Tibial nerve (tissue), 4 donors: ENCODE measurements at regions not wholly inside any gene's neighbourhood (a gene's known extent, or its start where the extent isn't known, plus 50 kb on each side); places are given as distances from the start of the nearest gene placed in this dataset.

Source experiments
- DNase-seq, 2 donors: peaks; one replicate each; pipeline ENCODE4 v3.0.0-alpha.2; 2019; ENCODE audit warnings: low spot score in 2 of 2
- H3K27ac ChIP-seq, 4 donors: fragments of 200-600 bp; sonication (generic) in 3 of 4; one replicate each; pipeline ENCODE4 v1.5.1; 2017 to 2019; ENCODE audit warnings: mild to moderate bottlenecking in 1 of 4
- H3K27me3 ChIP-seq, 2 donors: fragments of 200-600 bp; sonication (generic) in 1 of 2; one replicate each; pipeline versions ENCODE4 v1.5.1 to v1.6.0; 2017 to 2019
- H3K36me3 ChIP-seq, 3 donors: fragments of 200-600 bp; sonication (generic); one replicate each; pipeline ENCODE4 v1.5.1; 2018 to 2019
- H3K4me1 ChIP-seq, 4 donors: fragments of 200-600 bp; sonication (generic) in 3 of 4; one replicate each; pipeline ENCODE4 v1.5.1; 2017 to 2019
- H3K4me3 ChIP-seq, 4 donors: fragments of 200-600 bp; sonication (generic) in 3 of 4; one replicate each; pipeline ENCODE4 v1.5.1; 2017 to 2019; ENCODE audit warnings: mild to moderate bottlenecking in 1 of 4, moderate library complexity in 1 of 4
- H3K9me3 ChIP-seq, 4 donors: fragments of 200-600 bp; sonication (generic) in 3 of 4; one replicate each; pipeline ENCODE4 v1.5.1; 2017 to 2019
- CTCF ChIP-seq, 5 experiments: fragments of 200-600 bp in 3 of 5; fragments of 450-650 bp in 2 of 5; sonication (generic) in 3 of 5; IDR thresholded peaks; one replicate each; pipeline ENCODE4 v1.5.1; 2016 to 2019; ENCODE audit warnings: antibody characterized with exemption in 5 of 5, mild to moderate bottlenecking in 3 of 5, moderate library complexity in 2 of 5
- EP300 ChIP-seq, 2 donors: sonication (generic); formaldehyde crosslinking; IDR thresholded peaks; one replicate each; pipeline ENCODE4 v1.6.1; 2017; ENCODE audit warnings: antibody characterized with exemption in 2 of 2, mild to moderate bottlenecking in 1 of 2
- POLR2A ChIP-seq, 2 donors: fragments of 450-650 bp; IDR thresholded peaks; one replicate each; pipeline ENCODE4 v1.6.1; 2017; ENCODE audit warnings: antibody characterized with exemption in 2 of 2, mild to moderate bottlenecking in 2 of 2, moderate library complexity in 2 of 2
- WGBS, 2 donors: methylation state at CpG; one replicate each; pipeline ENCODE4 v1.1.5; 2018; 5-methylcytosine and 5-hydroxymethylcytosine counted together

DNA sequence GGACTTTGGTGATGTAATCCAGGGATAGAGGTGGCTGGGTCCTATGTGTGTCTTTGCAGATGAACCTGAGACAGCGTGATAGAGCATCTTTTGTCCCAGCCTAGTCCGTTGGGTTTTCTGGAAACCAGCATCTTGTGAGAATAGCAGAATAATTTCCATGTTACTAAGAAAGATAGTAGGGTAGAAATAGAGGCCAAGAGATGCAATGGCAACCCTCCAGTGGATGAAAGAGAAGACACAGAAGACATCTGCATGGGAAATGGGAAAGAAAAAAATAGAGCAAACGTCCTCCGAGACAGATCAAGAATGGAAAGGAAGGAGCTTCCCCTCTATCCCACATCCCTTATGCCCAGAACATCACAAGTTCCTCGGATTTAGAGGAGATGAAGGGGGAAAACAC lies 409.3 kb upstream of the TMEM132C start:
- WGBS, 2 donors, result 63 to 81% methylated on average over 5 of the region's 5 CpGs
- no peaks in the 10 kb centered on the region for H3K36me3 ChIP-seq
- TF ChIP-seq CTCF (IDR thresholded peaks at IDR 0.05), result no peak
- no peak for TF ChIP-seq POLR2A (IDR thresholded peaks at IDR 0.05)
- no peak for TF ChIP-seq EP300 (IDR thresholded peaks at IDR 0.05)
- no peak overlapping the region for H3K4me3 ChIP-seq
- no peak overlapping the region for H3K27ac ChIP-seq
- no peaks in the 10 kb centered on the region for H3K4me1 ChIP-seq
- H3K9me3 ChIP-seq, result peaks cover 0 to 3% (median 0%) of the 10 kb centered on the region in 4 donors
- H3K27me3 ChIP-seq, result no peaks in the 10 kb centered on the region
- DNase-seq, result no peak

GRCh38 chr12:127860536-127860935 lies 406.4 kb upstream of the TMEM132C start:
- Histone ChIP-seq H3K27me3 (no peaks in the 10 kb centered on the region), H3K4me1 (no peaks in the 10 kb centered on the region), H3K36me3 (no peaks in the 10 kb centered on the region), H3K27ac (no peak overlapping the region), H3K9me3 (peaks cover 0 to 14% (median 0%) of the 10 kb centered on the region in 4 donors), H3K4me3 (no peak overlapping the region)
- DNase-seq, result no peak
- no peak for TF ChIP-seq EP300 (IDR thresholded peaks at IDR 0.05)
- TF ChIP-seq POLR2A (IDR thresholded peaks at IDR 0.05), result no peak
- TF ChIP-seq CTCF (IDR thresholded peaks at IDR 0.05), result no peak
- 74 to 76% methylated on average over 6 of the region's 6 CpGs for WGBS, 2 donors

DNA sequence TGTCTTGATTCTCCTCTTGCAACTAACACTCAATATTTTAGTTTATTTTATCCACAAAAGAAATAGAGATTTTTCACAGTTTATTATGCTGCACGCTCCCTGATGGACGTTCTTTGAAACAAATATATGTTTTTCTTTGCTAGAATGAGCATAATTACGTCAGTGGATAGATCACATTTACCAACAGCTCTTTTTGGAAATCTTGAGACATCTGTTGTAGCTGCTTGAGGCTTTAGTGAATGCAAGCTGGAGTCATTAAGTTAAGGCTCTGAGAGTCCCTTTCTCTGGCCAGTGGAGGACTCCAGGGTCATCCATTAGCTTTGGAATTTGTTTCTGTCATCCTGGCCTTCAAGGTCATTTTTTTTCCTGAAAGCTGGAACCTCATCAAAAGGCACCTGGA lies 405.6 kb upstream of the TMEM132C start:
- 63 to 65% methylated on average over 3 of the region's 3 CpGs for WGBS, 2 donors

DNA sequence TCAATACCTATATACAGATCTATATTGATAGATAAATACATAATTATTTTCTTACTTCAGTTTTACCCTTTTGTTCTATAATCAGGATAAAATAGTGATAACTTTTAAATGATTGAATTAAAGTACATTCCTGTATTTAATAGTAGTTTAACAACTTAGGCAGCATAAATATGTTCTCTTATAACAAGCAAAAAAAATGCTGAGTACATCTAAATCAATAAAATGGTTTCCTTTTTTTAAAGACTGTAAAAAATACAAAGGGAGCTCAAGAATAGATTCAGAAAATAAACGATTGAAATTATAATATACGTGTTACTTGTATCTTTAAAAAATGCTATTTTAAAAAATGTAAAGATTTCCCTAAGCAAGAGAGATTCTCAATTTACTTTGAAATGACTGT lies 393.7 kb upstream of the TMEM132C start:
- 86 to 89% methylated on average over 2 of the region's 2 CpGs for WGBS, 2 donors
- H3K27me3 ChIP-seq, result no peaks in the 10 kb centered on the region
- DNase-seq, result no peak
- no peak overlapping the region for H3K4me3 ChIP-seq
- no peaks in the 10 kb centered on the region for H3K36me3 ChIP-seq
- no peaks in the 10 kb centered on the region for H3K4me1 ChIP-seq
- no peaks in the 10 kb centered on the region for H3K9me3 ChIP-seq
- TF ChIP-seq POLR2A (IDR thresholded peaks at IDR 0.05) (no peak), EP300 (IDR thresholded peaks at IDR 0.05) (no peak), CTCF (IDR thresholded peaks at IDR 0.05) (no peak)
- H3K27ac ChIP-seq, result no peak overlapping the region

More for the DNA sequence above, 405.6 kb upstream of the TMEM132C start:
- peaks cover 0 to 21% (median 0%) of the 10 kb centered on the region in 4 donors for H3K9me3 ChIP-seq
- H3K27ac ChIP-seq, result no peak overlapping the region
- H3K4me3 ChIP-seq, result no peak overlapping the region
- H3K4me1 ChIP-seq, result no peaks in the 10 kb centered on the region
- H3K36me3 ChIP-seq, result no peaks in the 10 kb centered on the region
- no peak for DNase-seq
- no peak for TF ChIP-seq EP300 (IDR thresholded peaks at IDR 0.05)
- TF ChIP-seq CTCF (IDR thresholded peaks at IDR 0.05), result no peak
- TF ChIP-seq POLR2A (IDR thresholded peaks at IDR 0.05), result no peak
- H3K27me3 ChIP-seq, result no peaks in the 10 kb centered on the region

- no peaks in the 10 kb centered on the region for H3K9me3 ChIP-seq
- no peak overlapping the region for H3K4me3 ChIP-seq
- 49 to 56% methylated on average over 3 of the region's 3 CpGs for WGBS, 2 donors
- H3K27me3 ChIP-seq, result no peaks in the 10 kb centered on the region
- no peak overlapping the region for H3K27ac ChIP-seq
- TF ChIP-seq CTCF (IDR thresholded peaks at IDR 0.05) (no peak), EP300 (IDR thresholded peaks at IDR 0.05) (no peak), POLR2A (IDR thresholded peaks at IDR 0.05) (no peak)
- no peaks in the 10 kb centered on the region for H3K4me1 ChIP-seq
- DNase-seq, result no peak
- no peaks in the 10 kb centered on the region for H3K36me3 ChIP-seq
These were observed 385.4 kb upstream of the TMEM132C start for GRCh38 chr12:127881371-127882140.
